Right hindlimb (tissue), 1 donor: ENCODE measurements at regions not wholly inside any gene's neighbourhood (a gene's known extent, or its start where the extent isn't known, plus 50 kb on each side); places are given as distances from the start of the nearest gene placed in this dataset.
A peak's percentile ranks its signal among the peaks of the same experiment; 100 is the strongest.

ENCODE experiments used
- DNase-seq: peaks from one replicate; pipeline ENCODE4 v3.0.0-alpha.2; 2018

DNA sequence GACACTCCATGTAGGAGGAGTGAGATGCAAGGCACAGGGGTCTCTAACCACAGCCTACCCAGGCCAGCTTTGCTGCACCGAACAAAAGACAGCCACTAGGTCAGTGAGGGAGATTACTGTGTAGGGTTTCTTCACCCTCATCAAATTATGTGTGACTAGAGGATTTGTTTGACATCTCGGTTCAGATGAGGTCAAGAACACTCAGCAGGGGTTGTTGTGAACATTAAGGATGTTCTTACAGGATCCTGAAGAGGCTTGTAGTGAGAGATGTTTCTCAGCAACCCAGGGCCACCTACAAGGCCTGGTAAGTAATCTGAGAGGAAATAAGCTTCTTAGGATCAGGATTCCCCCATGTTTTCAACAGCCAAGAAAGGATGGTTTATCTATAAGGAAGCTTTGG, 202.1 kb downstream of the NXPE2 start:
- no peak for DNase-seq

DNA sequence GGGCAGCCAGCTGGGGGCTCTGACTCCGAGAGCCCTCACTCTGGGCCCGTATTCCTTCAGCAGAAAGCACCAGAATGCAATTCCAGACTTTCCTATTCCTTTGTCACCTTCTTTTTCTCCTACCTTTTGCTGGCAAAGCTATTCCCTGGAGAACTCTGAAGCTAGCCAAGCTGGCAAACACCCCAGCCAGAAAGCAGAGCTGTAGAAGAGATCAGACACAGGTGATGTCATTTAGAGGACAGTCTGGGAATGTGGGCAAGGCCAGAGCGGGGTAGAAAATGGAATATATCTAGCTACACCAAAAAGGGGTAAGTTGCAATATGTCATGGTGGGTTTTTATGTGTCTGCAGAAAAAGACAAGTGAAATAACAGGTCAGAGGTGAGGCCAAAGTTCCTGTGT, 205.1 kb downstream of the NXPE2 start:
- peak; percentile 23 for DNase-seq

DNA sequence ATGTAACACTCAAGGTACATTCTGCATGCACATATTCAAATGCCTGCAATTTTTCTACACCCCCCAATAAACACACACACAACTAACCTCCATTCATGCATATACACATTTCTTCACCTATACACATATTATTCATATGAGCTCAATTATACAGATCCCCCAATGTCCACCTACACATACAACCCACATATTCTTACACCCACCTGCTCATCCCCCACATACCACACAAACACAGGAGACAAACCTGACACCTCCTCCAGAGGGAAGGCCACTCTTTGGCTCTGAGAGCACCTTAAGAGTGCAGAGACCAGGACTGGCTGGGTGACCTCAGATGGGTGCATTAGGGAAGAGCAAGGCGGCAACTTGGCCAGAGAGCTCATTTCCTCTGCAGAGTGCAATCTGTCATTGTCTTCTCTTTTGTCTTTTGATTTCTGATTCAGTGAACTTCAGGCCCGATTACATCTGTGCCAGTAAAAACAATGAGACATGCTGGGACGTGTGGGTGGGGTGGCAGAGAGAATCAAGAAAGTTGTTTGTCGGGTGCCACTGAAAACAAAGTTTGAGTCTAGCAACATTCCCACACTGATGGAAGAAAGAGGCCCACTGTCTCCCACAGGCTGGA, 208.4 kb downstream of the NXPE2 start:
- DNase-seq = no peak

GRCh38 chr11:114889594-114890011, 211.3 kb downstream of the NXPE2 start:
- no peak for DNase-seq

- no peak for DNase-seq
Observed at GRCh38 chr11:114890038-114890437, 211.7 kb downstream of the NXPE2 start.

DNA sequence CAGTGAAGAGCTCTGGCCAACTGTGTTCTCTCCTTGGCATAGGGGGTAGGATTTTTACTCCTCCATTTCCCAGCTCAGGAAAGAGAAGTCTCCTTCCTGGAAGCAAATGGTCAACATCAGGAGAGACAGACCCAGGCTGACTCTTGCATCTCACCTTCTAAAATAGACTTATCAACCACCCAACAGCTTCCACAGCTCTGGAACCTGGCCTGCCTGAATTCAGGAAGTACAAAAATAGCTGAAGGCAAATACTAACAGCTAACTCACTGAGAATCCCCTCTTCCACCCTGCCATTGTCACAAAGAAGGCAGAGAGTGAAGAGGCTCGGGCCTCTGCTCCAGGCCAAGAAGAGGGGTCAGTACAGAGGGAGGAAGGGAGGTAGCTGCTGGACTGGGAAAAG, 213.6 kb downstream of the NXPE2 start:
- DNase-seq = no peak

DNA sequence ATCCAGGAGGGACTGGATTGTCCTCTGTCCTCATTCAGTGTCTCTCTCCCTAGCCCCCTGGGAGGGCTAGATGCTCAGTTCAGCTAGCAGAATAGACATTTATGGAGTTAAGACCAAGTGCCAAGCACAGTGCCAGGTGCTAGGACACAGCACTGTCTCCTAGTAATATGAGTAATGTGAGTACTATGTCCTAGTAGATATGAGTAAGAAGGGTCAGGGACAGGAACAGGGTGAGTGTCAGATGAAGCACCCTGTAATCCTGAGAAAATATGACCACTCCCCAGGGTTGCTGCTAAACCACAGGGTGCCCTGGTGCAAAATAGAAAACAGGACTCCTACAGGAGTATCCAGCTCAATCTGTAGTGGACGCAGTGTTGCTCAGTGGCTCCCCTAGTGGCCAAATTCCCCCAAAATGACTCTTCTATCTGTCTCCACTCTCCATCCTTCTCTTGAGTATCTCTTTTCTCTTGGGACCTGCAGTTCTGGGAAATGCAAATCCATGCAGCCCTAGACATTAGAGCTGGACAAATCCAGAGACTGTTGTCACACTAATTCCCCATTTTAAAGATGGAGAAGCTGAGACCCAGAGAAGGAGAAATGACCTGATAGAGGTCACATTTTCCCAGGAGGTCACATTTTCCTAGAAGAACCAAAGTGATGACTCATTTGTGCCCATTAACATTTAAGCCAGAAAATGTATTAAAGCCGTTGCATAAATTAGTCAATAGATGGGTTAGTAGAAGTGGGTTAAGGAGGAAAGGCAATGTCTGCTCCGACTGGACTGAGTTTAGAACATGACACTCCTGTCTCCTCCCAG, 214.3 kb downstream of the NXPE2 start:
- no peak for DNase-seq

- DNase-seq = no peak
Observed at GRCh38 chr11:114893329-114893728, 215.0 kb downstream of the NXPE2 start.

DNA sequence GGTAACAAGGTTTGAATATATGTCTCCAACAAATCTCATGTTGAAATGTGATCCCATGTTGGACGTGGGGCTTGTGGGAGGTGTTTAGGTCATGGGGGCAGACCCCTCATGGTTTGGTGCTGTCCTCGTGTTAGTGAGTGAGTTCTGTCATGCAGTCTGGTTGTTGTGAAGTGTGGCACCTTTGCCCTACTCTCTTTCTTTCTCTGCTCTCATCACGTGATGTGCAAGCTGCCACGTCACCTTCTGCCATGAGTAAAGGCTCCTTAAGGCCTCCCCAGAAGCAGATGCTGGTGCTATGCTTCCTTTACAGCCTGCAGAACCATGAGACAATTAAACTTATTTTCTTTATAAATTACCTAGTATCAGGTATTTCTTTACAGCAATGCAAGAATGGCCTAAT, 218.3 kb downstream of the NXPE2 start:
- no peak for DNase-seq

DNA sequence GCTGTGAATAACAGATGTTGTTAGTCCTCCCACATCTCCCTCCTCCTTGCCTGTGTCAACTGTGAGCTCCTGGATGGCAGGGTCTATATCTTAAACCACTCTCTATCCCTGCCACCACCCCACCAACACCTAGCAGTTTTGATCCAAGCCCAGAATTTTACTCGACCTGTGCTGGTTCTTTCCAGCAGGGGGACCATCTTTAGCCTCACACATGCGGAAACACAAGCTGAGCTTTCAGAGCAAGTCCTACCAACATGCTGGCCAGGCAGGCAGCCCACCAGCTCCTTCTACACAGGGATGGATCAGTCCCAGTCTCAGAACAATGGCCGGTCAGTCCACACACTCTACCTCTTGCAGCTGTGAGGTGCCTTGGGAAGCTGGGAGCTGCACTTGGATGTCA, 231.5 kb downstream of the NXPE2 start:
- no peak for DNase-seq

DNA sequence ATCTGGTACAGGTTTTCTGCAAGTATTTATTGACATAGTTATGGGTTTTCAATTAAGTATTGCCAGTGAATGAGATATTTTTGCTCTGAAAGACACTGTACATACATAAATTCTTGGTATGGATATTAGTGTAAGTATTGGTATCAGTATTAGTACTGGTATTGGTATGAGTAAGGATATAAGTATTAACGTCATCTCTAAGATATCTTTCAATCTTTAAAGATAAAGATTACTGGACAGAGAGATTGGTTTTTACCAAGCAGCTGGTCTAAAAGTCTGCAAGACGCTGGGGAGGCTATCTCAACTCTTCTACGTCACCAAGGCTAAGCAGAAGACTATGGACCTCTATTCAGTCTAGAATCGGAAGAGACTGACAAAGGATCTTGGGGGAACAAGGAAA, 234.5 kb downstream of the NXPE2 start:
- DNase-seq = no peak

DNA sequence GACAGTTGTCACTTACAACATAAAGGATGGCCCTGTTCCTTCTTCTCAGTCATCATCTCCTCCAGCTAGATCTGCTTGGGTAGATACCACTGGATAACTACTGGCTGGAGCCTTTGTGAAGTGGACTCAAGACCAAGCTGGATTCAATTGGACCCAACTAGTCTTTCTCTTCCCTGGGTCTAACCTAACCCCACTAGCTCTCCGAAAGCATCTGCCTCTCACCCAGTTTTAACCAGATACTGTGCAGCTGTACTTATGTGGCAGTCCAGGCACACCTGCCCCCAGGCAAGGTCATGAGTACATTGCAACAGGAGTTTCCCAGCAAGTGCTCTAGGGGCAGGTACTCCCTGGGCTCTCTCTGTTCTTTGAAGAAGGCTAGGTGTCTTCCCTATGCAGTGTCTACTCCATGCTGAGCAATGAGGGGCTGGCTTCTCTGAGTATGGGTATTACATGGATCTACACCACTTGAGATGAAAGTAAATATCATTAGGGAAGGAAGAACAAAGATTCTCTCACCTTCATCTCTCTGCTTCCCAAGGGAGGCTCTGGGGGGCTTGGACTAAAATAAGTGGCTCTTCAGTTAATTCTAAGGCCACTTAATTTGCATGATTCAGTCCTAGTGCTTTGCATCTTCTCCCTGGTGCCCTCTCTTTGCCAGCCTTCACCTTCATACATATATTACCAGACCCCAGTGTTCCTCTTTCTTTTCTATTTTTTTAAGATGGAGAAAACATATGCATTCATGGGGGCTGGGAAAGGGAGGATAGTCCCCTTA, 236.1 kb downstream of the NXPE2 start:
- no peak for DNase-seq

DNA sequence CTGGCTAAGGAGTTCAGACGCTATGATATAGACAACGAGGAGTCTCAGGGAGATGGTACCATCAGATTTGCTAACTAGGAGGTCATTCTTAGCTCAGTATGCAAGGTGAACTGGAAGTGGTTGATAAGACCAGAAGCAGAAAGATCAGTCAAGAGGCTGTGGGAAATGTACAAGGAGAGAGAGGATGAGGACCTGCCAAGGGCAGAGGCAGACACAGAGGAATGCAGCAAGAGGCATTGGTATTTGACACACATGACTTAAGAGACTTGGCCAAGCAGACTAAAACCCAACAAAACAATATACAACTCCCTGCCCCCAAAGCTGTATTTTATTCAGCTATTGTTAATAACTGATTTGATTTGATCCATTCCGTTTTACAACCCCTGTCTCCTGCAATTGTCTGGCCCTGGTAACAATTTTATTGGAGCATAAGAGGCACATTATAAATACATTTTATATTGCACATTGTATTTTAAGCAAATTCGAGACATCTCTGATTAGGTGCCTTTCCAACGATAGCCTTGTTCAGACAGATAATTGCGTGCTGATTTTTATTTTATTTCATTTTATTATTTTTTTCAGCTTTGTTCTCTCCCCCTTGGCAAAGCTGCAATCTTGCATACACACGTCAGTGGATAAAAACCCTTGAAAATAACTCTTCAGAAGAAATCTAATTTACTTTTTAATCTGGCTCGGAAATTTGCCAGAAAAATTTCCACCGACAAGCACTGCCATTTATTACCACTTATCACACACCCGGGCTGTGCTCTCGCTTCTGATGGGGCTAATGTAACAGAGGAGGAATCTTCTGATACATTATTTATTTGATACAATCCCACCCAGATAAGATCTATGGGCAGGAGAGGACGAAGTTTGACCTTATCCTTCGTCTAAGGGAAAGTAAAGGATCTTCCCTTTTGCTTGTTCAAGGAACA, 237.8 kb downstream of the NXPE2 start:
- no peak for DNase-seq

DNA sequence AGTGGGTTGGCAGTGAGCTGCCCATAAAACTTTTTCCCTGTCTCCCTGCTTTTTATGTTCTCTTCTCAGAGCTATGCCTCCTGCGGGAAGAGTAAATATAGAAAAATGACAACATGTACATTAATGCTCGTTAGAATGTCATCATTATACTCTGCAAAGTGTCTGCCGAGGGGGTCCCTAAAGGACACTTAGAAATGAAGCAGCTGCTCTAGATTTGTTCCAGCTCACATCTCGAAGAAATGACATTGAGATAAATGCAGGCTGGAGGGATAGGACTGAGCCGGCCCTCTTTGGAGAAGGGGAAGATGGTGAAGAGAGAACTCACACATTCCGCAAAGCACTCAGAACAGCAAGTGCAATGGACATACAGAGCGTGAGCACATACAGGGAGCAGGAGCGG, 240.0 kb downstream of the NXPE2 start:
- DNase-seq = no peak

DNA sequence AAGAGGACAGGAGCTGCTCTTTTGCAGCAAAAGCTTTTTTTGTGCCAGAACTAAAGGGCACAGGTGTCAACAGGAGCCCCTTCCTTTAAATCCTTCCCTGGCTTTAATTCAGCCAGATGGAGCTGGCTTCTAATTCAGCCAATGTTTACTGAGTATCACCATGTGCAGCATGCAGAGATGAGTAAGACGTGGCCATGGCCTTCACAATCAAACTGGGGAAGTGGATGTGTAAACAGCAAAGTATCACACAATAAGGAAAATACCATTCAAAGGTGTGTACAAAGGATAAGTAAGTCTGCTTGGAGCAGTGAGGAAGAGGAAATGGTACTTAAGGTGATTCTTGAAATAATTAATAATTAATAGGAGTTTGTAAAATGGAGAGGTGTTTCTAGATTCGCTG, 243.4 kb downstream of the NXPE2 start:
- DNase-seq = no peak

- DNase-seq = no peak
Observed at GRCh38 chr11:114924042-114924441, 245.7 kb downstream of the NXPE2 start.

GRCh38 chr11:114925591-114925990, 247.3 kb downstream of the NXPE2 start:
- no peak for DNase-seq

GRCh38 chr11:114928260-114928870, 250.0 kb downstream of the NXPE2 start:
- DNase-seq = no peak

GRCh38 chr11:114929351-114930000, 251.1 kb downstream of the NXPE2 start:
- no peak for DNase-seq

GRCh38 chr11:114938799-114939198, 260.5 kb downstream of the NXPE2 start:
- no peak for DNase-seq

DNA sequence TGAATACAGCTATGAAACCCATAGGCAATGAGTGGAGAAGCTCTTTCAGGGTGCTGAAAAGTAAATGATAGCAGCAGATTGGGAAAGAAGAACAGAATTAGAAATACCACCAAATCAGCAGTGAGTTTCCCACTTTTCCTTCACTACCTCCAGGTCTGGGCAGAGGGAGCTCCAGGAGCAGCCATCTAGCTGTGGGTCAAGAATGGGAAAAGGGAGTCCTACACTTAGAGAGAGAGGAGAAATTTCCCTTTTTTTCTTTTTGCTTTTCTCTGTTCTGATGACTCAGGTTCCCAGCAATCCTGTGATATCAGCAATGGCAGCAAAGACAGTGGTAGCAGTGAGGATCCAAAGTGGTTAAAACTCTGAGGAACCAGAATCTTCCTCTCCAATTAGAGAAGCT, 263.9 kb downstream of the NXPE2 start:
- no peak for DNase-seq
